Vagina (tissue), 2 donors: ENCODE measurements at regions not wholly inside any gene's neighbourhood (a gene's known extent, or its start where the extent isn't known, plus 50 kb on each side); places are given as distances from the start of the nearest gene placed in this dataset.

Experiments
- CTCF ChIP-seq, 3 experiments: fragments of 450-650 bp in 2 of 3; fragments of 200-600 bp in 1 of 3; sonication (generic) in 1 of 3; IDR thresholded peaks; one replicate each; pipeline ENCODE4 v1.5.1; 2017 to 2019; ENCODE audit warnings: antibody characterized with exemption in 3 of 3, mild to moderate bottlenecking in 2 of 3, moderate library complexity in 2 of 3
- POLR2A ChIP-seq, 2 donors: fragments of 450-650 bp; IDR thresholded peaks; one replicate each; pipeline ENCODE4 v1.6.1; 2017; ENCODE audit warnings: antibody characterized with exemption in 2 of 2, mild to moderate bottlenecking in 2 of 2, moderate library complexity in 2 of 2
- POLR2AphosphoS5 ChIP-seq, 2 donors: sonication (generic); formaldehyde crosslinking; IDR thresholded peaks; one replicate each; pipeline ENCODE4 v1.9.0; 2017; ENCODE audit warnings: antibody characterized with exemption in 2 of 2, mild to moderate bottlenecking in 2 of 2, low read depth in 1 of 2; ENCODE audit not compliant: insufficient read depth in 1 of 2

GRCh38 chr3:106628407-106628806, 748.8 kb upstream of the CCDC54 start:
- no peak for TF ChIP-seq CTCF (IDR thresholded peaks at IDR 0.05)
- TF ChIP-seq POLR2A (IDR thresholded peaks at IDR 0.05), result no peak
- TF ChIP-seq POLR2AphosphoS5 (IDR thresholded peaks at IDR 0.05; ENCODE audit: insufficient read depth in 1 of 2, low read depth in 1 of 2), result no peak
